ENCODE measurements at regions not wholly inside any gene's neighbourhood (a gene's known extent, or its start where the extent isn't known, plus 50 kb on each side); places are given as distances from the start of the nearest gene placed in this dataset.

DNA sequence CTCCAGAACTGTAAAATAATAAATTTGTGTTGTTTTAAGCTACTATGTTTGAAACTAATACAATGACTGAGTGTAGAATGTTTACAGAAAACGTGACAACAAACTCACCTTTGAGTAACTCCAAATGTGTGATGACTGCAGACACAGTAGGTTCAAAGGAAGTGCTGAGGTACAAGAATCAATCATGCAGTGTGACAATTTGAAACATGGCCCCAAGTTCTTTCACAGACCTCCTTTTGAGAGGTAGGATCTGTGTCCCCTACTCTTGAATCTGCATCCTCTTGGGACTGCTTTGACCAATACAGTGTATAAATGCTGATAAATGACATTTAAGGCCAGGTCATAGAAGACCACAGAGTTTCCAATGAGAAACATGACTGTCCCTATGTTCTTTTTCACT, 667.7 kb upstream of the DIPK2B start (continued):
- TF ChIP-seq SP3 (tag by site-specific recombination; IDR thresholded peaks at IDR 0.05): no peak
- TF ChIP-seq KLF7 (tag by site-specific recombination; IDR thresholded peaks at IDR 0.05; ENCODE audit: borderline replicate concordance): no peak
- TF ChIP-seq, protein P1, sequence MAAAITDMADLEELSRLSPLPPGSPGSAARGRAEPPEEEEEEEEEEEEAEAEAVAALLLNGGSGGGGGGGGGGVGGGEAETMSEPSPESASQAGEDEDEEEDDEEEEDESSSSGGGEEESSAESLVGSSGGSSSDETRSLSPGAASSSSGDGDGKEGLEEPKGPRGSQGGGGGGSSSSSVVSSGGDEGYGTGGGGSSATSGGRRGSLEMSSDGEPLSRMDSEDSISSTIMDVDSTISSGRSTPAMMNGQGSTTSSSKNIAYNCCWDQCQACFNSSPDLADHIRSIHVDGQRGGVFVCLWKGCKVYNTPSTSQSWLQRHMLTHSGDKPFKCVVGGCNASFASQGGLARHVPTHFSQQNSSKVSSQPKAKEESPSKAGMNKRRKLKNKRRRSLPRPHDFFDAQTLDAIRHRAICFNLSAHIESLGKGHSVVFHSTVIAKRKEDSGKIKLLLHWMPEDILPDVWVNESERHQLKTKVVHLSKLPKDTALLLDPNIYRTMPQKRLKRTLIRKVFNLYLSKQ (tag by site-specific recombination; IDR thresholded peaks at IDR 0.05; ENCODE audit: borderline replicate concordance): no peak
- TF ChIP-seq YY2 (tag by site-specific recombination; IDR thresholded peaks at IDR 0.05): no peak
- no peak for TF ChIP-seq ZNF658 (tag by site-specific recombination; IDR thresholded peaks at IDR 0.05)
- TF ChIP-seq, protein P2, sequence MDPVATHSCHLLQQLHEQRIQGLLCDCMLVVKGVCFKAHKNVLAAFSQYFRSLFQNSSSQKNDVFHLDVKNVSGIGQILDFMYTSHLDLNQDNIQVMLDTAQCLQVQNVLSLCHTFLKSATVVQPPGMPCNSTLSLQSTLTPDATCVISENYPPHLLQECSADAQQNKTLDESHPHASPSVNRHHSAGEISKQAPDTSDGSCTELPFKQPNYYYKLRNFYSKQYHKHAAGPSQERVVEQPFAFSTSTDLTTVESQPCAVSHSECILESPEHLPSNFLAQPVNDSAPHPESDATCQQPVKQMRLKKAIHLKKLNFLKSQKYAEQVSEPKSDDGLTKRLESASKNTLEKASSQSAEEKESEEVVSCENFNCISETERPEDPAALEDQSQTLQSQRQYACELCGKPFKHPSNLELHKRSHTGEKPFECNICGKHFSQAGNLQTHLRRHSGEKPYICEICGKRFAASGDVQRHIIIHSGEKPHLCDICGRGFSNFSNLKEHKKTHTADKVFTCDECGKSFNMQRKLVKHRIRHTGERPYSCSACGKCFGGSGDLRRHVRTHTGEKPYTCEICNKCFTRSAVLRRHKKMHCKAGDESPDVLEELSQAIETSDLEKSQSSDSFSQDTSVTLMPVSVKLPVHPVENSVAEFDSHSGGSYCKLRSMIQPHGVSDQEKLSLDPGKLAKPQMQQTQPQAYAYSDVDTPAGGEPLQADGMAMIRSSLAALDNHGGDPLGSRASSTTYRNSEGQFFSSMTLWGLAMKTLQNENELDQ (tag by site-specific recombination; IDR thresholded peaks at IDR 0.05; ENCODE audit: low read depth): no peak
- no peak for TF ChIP-seq ZNF777 (tag by site-specific recombination; IDR thresholded peaks at IDR 0.05; ENCODE audit: borderline replicate concordance)
- TF ChIP-seq ZNF350 (tag by site-specific recombination; IDR thresholded peaks at IDR 0.05): no peak
- no peak for TF ChIP-seq ZNF677 (tag by site-specific recombination; IDR thresholded peaks at IDR 0.05)
- TF ChIP-seq, protein P3, sequence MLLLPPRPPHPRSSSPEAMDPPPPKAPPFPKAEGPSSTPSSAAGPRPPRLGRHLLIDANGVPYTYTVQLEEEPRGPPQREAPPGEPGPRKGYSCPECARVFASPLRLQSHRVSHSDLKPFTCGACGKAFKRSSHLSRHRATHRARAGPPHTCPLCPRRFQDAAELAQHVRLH (tag by site-specific recombination; IDR thresholded peaks at IDR 0.05): no peak

DNA sequence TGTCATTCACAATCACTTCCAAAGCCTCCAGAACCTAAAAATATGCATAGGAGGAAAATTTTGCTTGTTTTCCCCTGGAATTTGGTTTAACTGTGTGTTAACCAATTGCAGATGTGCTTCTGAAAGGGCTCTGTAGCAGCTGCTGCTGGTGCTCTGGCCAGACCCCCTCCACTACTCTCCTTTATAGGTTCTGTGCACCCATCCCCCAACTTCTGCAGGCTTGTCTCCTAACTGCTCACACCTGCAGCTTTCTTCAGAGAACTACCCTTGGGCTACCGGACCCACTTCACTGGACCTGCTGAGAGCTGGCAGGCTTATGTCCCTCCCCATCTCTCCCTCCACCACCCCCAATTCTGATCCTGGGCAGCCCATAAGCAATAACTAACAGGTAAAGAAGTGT, 662.1 kb upstream of the DIPK2B start:
- POLR2A ChIA-PET: no interaction called here
- H3K4me3 ChIP-seq (ENCODE audit: low read depth, low read length): no peak overlapping the region
- no peaks in the 10 kb centered on the region for H3K36me3 ChIP-seq (ENCODE audit: control insufficient read depth in 2 of 2, insufficient read depth in 1 of 2, low read length in 2 of 2)
- H3K4me1 ChIP-seq (ENCODE audit: control insufficient read depth, insufficient read depth, low read length): no peaks in the 10 kb centered on the region
- H3K9me3 ChIP-seq (ENCODE audit: control insufficient read depth, insufficient read depth, low read depth, low read length): no peaks in the 10 kb centered on the region
- CTCF ChIA-PET: no interaction called here
- TF ChIP-seq ZNF768 (tag by site-specific recombination; IDR thresholded peaks at IDR 0.05) (no peak), GLIS1 (tag by site-specific recombination; IDR thresholded peaks at IDR 0.05) (no peak), ZNF585B (tag by site-specific recombination; IDR thresholded peaks at IDR 0.05) (no peak)
- TF ChIP-seq, protein P4, sequence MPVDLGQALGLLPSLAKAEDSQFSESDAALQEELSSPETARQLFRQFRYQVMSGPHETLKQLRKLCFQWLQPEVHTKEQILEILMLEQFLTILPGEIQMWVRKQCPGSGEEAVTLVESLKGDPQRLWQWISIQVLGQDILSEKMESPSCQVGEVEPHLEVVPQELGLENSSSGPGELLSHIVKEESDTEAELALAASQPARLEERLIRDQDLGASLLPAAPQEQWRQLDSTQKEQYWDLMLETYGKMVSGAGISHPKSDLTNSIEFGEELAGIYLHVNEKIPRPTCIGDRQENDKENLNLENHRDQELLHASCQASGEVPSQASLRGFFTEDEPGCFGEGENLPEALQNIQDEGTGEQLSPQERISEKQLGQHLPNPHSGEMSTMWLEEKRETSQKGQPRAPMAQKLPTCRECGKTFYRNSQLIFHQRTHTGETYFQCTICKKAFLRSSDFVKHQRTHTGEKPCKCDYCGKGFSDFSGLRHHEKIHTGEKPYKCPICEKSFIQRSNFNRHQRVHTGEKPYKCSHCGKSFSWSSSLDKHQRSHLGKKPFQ (tag by site-specific recombination; IDR thresholded peaks at IDR 0.05): no peak
- H3K27ac ChIP-seq (ENCODE audit: extremely low read depth, low read depth, low read length): no peak overlapping the region

DNA sequence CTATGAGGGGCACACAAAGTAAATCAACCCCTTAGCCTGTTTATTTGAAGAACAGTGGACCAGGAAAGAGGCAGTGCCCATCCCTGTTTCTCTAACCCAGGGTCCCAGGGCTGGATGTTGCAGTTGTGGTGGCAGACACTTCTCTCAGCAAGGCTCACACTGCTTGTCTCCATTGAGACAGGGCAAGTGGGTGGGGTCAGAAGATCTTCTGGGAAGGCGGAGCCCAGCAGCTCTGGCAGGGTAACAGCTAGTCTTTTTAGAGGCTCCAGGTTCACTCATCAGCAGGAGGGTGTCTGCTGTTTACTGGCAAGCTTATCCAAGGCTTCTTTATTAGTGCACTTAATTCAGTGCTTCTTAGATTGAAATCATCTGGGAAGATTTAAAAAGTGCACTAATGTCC, 659.8 kb upstream of the DIPK2B start:
- Histone ChIP-seq H3K4me1 (ENCODE audit: control insufficient read depth, insufficient read depth, low read length) (no peaks in the 10 kb centered on the region), H3K4me3 (ENCODE audit: low read depth, low read length) (no peak overlapping the region), H3K36me3 (ENCODE audit: control insufficient read depth in 2 of 2, insufficient read depth in 1 of 2, low read length in 2 of 2) (no peaks in the 10 kb centered on the region), H3K27ac (ENCODE audit: extremely low read depth, low read depth, low read length) (no peak overlapping the region), H3K9me3 (ENCODE audit: control insufficient read depth, insufficient read depth, low read depth, low read length) (no peaks in the 10 kb centered on the region)
- ChIA-PET POLR2A (no interaction called here), CTCF (interaction anchor here (0.7 kb wide), 1 partner anchor 75 kb away, joined by 4 read pairs; no protein-coding TSS in a partner anchor)
- no peak for TF ChIP-seq ZNF157 (tag by site-specific recombination; IDR thresholded peaks at IDR 0.05)
- no peak for TF ChIP-seq FEZF1 (tag by site-specific recombination; IDR thresholded peaks at IDR 0.05)
- TF ChIP-seq GLI4 (tag by site-specific recombination; IDR thresholded peaks at IDR 0.05): no peak
- TF ChIP-seq, protein P3 (tag by site-specific recombination; IDR thresholded peaks at IDR 0.05): no peak
- TF ChIP-seq, protein P5, sequence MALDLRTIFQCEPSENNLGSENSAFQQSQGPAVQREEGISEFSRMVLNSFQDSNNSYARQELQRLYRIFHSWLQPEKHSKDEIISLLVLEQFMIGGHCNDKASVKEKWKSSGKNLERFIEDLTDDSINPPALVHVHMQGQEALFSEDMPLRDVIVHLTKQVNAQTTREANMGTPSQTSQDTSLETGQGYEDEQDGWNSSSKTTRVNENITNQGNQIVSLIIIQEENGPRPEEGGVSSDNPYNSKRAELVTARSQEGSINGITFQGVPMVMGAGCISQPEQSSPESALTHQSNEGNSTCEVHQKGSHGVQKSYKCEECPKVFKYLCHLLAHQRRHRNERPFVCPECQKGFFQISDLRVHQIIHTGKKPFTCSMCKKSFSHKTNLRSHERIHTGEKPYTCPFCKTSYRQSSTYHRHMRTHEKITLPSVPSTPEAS (tag by site-specific recombination; IDR thresholded peaks at IDR 0.05): no peak
- TF ChIP-seq YY1 (tag by site-specific recombination; IDR thresholded peaks at IDR 0.05): no peak
- TF ChIP-seq ZNF670 (tag by site-specific recombination; IDR thresholded peaks at IDR 0.05; ENCODE audit: low read depth): no peak
- TF ChIP-seq ZNF610 (tag by site-specific recombination; IDR thresholded peaks at IDR 0.05; ENCODE audit: borderline replicate concordance): no peak
- TF ChIP-seq, protein P6, sequence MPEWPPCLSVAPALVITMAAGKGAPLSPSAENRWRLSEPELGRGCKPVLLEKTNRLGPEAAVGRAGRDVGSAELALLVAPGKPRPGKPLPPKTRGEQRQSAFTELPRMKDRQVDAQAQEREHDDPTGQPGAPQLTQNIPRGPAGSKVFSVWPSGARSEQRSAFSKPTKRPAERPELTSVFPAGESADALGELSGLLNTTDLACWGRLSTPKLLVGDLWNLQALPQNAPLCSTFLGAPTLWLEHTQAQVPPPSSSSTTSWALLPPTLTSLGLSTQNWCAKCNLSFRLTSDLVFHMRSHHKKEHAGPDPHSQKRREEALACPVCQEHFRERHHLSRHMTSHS (tag by site-specific recombination; IDR thresholded peaks at IDR 0.05): no peak

Data from HEK293 (cell line).